ENCODE measurements at regions not wholly inside any gene's neighbourhood (a gene's known extent, or its start where the extent isn't known, plus 50 kb on each side); places are given as distances from the start of the nearest gene placed in this dataset.

GRCh38 chr1:80244372-80244771 is 1237.8 kb upstream of the ADGRL4 start:
- DNase-seq (ENCODE audit: low read depth, low spot score), result no peak

GRCh38 chr1:80241566-80241965 is 1235.0 kb upstream of the ADGRL4 start:
- no peak for DNase-seq (ENCODE audit: low read depth, low spot score)

GRCh38 chr1:80225510-80225909 is 1219.0 kb upstream of the ADGRL4 start:
- no peak for DNase-seq (ENCODE audit: low read depth, low spot score)

- DNase-seq (ENCODE audit: low read depth, low spot score), result no peak
Measured at GRCh38 chr1:80221319-80221718, 1214.8 kb upstream of the ADGRL4 start.

- DNase-seq (ENCODE audit: low read depth, low spot score), result peak; percentile 35
Measured at GRCh38 chr1:80218112-80218511, 1211.6 kb upstream of the ADGRL4 start.

GRCh38 chr1:80217377-80217986 is 1211.0 kb upstream of the ADGRL4 start:
- peak; percentile 15 for DNase-seq (ENCODE audit: low read depth, low spot score)

- no peak for DNase-seq (ENCODE audit: low read depth, low spot score)
Measured at GRCh38 chr1:80214888-80215540, 1208.5 kb upstream of the ADGRL4 start.

DNA sequence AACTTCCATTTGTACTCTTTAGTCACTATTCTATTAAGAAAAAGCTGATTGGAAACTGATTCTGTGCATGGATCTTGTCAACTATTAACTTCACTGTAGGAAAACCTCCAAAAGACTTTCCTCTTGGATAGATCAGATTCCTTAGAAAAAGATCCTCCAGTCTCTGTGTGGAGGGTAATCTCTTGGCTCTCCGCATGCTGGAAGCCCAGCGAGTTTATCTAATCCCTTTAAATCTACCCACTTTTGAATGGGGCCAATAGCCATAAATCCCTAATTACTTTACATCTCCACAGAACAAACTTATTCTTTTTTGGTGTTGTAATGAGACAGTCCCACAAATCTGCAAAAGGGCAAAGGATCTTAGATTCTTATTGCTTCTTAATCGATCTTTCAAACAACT is 1206.4 kb upstream of the ADGRL4 start:
- DNase-seq (ENCODE audit: low read depth, low spot score), result no peak

GRCh38 chr1:80211691-80212380 is 1205.3 kb upstream of the ADGRL4 start:
- no peak for DNase-seq (ENCODE audit: low read depth, low spot score)

DNA sequence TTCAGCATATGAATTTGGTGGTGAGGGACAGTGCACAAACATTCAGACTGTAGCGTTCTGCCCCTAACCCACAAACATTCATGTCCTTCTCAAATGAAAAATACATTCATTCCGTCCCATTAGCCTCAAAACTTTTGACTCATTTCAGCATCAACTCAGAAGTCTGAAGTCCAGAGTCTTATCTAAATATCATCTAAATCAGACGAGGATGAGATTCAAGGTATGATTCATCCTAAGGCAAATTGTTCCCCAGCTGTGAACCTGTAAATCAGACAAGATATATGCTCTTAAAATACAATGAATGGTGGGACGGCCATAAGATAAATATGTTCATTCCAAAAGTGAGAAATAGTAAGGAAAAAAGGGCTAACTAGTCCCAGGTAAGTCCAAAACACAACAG is 1195.6 kb upstream of the ADGRL4 start:
- DNase-seq (ENCODE audit: low read depth, low spot score), result no peak

DNA sequence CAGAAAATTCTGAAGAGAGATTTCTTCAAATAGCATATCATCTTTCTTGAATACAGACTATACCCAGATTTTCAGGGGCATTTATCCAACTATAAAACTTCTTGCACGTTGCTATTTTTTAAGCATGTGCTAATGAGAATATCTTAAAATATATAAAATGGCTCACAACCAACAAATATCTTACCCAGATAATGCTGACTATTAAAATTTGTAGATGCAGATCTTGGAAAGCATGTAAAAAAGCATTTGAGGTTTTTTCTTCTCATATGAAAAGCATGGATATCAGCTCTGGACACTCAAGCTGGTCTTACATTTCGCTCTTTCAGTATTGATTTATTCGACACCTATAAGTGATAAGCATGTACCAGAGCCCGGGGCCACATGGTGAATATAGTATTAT is 1187.7 kb upstream of the ADGRL4 start:
- no peak for DNase-seq (ENCODE audit: low read depth, low spot score)

- peak; percentile 23 for DNase-seq (ENCODE audit: low read depth, low spot score)
Measured at GRCh38 chr1:80181418-80181817, 1174.9 kb upstream of the ADGRL4 start.

- no peak for DNase-seq (ENCODE audit: low read depth, low spot score)
Measured at GRCh38 chr1:80171631-80172030, 1165.1 kb upstream of the ADGRL4 start.

GRCh38 chr1:80170811-80171485 is 1164.4 kb upstream of the ADGRL4 start:
- no peak for DNase-seq (ENCODE audit: low read depth, low spot score)

DNA sequence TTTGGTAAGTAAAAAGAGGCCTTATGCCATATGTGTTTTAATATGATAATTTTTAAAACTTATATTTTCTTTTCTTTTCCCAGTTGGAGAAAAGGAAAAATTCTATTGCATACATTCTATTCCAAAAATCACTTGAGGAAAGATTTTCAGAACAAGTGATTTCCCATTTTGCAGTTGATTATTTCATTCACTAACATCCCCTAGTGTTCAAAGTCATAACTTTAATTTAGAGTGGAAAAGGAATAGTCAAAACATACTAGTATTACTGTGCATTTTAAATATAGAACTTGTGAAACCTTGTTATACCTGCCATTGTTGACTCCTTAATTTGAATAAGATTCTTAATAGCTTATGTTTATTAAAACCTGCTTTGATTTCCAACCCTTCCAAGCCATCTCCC is 1157.6 kb upstream of the ADGRL4 start:
- no peak for DNase-seq (ENCODE audit: low read depth, low spot score)

- no peak for DNase-seq (ENCODE audit: low read depth, low spot score)
Measured at GRCh38 chr1:80163686-80164085, 1157.2 kb upstream of the ADGRL4 start.

- no peak for DNase-seq (ENCODE audit: low read depth, low spot score)
Measured at GRCh38 chr1:80158771-80159170, 1152.2 kb upstream of the ADGRL4 start.

DNA sequence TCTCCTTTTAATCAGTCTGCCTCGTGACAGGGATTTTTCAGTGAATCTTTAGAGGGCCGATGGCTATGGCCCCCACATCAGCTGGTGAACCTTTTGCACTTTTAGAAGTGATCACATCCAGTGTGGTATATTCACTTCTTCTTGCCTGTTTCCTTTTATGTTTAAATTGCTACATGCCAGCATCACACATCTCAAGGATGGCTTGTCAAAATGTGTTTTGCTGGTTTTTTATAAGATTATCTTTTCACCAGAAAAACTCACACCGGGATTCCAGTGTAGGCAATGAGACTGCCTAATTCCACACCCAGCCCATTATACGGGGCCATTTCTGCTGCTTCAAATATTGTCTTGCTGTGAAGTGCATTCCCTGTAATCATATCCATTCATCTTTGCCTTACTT is 1151.7 kb upstream of the ADGRL4 start:
- DNase-seq (ENCODE audit: low read depth, low spot score), result no peak

DNA sequence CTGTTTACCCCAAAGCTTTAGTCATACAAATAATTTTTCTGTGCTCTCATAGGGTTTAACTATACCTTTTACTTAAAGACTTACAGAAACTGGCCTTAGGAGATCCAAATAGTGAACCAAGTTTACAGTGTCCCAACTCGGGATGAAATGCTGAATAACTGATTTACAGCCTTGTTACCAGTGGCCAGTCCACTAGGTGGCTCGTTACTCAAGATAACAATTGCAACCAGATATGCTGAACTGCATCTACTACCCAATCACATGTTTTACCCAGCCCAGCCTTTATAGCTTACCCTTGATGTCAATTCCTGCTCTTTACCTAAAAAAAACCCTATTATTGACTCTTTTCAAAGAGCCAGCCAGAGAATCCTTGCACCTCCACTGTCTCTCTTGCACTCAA is 1148.8 kb upstream of the ADGRL4 start:
- no peak for DNase-seq (ENCODE audit: low read depth, low spot score)

DNA sequence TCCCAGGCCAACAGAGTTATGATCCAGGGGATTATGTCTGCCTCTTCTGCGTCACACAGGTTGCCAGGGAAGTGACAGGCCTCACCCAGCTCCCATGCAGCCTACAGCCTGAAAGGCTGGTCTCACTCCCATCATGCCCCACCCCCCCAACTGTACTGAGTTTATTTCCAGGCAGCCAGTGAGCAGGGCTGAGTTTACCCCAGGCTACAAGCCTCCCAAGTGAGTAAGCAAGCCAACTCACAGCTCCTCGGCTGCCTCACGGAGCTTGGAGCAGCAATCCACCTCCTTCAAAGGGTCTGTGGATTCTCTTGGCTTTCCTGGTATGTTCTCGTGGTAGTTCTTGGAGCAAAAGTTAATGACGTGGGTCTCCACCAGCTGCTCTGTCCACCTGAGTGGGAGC is 1147.6 kb upstream of the ADGRL4 start:
- DNase-seq (ENCODE audit: low read depth, low spot score), result no peak

DNA sequence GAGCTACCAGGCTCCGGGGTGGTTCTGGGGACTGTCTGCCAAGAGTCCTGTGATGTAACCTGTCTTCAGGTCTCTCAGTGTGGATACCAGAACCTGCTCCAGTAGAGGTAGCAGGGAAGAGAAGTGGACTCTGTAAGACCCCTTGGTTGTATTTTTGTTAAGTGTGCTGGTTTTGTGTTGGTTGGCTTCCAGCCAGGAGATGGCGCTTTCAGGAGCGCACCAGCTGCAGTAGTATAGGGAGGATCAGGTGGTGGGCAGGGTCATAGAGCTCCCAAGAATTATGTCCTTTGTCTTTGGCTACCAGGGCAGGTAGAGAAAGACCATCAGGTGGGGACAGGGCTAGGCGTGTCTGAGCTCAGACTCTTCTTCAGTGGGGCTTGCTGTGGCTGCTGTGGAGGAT is 1147.2 kb upstream of the ADGRL4 start:
- DNase-seq (ENCODE audit: low read depth, low spot score), result no peak

DNA sequence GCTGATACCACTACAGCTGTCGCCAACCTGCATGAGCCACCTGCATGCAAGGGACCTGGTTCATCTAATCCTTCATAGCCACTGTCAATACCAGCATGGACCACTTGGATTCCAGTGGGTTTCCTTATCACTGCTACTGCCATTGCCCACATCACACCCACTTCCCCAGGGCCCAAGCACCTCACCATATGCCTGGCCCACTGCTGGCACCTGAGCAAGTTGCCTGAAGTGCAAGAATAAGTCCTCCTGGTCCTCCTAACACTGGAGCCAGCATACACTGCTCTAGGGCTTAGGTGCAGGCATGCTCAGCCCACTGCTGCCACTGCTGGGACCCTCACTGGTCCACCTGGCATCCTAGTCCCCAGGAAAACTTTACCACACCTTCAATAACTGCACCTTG is 1136.8 kb upstream of the ADGRL4 start:
- DNase-seq (ENCODE audit: low read depth, low spot score), result no peak
